Thyroid gland (tissue), 4 donors: ENCODE measurements at regions not wholly inside any gene's neighbourhood (a gene's known extent, or its start where the extent isn't known, plus 50 kb on each side); places are given as distances from the start of the nearest gene placed in this dataset.
"Not testable (repeated sequence)": the region's sequence is repeated elsewhere in the genome, so short reads cannot be mapped to it uniquely, and the experiment has no call there.

Source experiments
- DNase-seq, 2 donors: peaks; one replicate each; pipeline ENCODE4 v3.0.0-alpha.2; 2019
- H3K27ac ChIP-seq, 3 donors: fragments of 200-600 bp; sonication (generic); 1 replicate in 2 of 3; 2 replicates in 1 of 3; pipeline ENCODE4 v1.5.1; 2016 to 2019; ENCODE audit warnings: mild to moderate bottlenecking in 1 of 3, moderate library complexity in 1 of 3
- H3K27me3 ChIP-seq: fragments of 200-600 bp; sonication (generic); one replicate; pipeline ENCODE4 v1.5.1; 2019
- H3K36me3 ChIP-seq, 2 donors: fragments of 200-600 bp; sonication (generic); one replicate each; pipeline ENCODE4 v1.5.1; 2016 to 2019
- H3K4me1 ChIP-seq, 2 donors: fragments of 200-600 bp; sonication (generic); one replicate each; pipeline ENCODE4 v1.5.1; 2017 to 2019
- H3K4me3 ChIP-seq, 3 donors: fragments of 200-600 bp; sonication (generic); replicated peaks in 1 of 3; 1 replicate in 2 of 3; 2 replicates in 1 of 3; pipeline ENCODE4 v1.5.1; 2016; ENCODE audit warnings: mild to moderate bottlenecking in 1 of 3
- H3K9me3 ChIP-seq: fragments of 200-600 bp; sonication (generic); one replicate; pipeline ENCODE4 v1.5.1; 2017
- POLR2A ChIP-seq, 2 donors: fragments of 450-650 bp; IDR thresholded peaks; one replicate each; pipeline ENCODE4 v1.6.1; 2017; ENCODE audit warnings: antibody characterized with exemption in 2 of 2, mild to moderate bottlenecking in 2 of 2, moderate library complexity in 1 of 2
- WGBS, 2 donors: methylation state at CpG; one replicate each; pipeline ENCODE4 v1.1.5; 2017; 5-methylcytosine and 5-hydroxymethylcytosine counted together
- intact Hi-C: fragments of 100-400 bp; cut with DNase I; formaldehyde crosslinking; loops from one replicate; pipeline ENCODE4 v1.15.1; 2023
- TF ChIP-seq, protein P1 (sequence below), 6 experiments: fragments of 200-600 bp in 3 of 6; fragments of 450-650 bp in 3 of 6; sonication (generic) in 3 of 6; IDR thresholded peaks; one replicate each; pipeline ENCODE4 v1.5.1; 2016 to 2019; ENCODE audit warnings: antibody characterized with exemption in 6 of 6, mild to moderate bottlenecking in 2 of 6, inconsistent platforms in 1 of 6, moderate library complexity in 1 of 6

DNA sequence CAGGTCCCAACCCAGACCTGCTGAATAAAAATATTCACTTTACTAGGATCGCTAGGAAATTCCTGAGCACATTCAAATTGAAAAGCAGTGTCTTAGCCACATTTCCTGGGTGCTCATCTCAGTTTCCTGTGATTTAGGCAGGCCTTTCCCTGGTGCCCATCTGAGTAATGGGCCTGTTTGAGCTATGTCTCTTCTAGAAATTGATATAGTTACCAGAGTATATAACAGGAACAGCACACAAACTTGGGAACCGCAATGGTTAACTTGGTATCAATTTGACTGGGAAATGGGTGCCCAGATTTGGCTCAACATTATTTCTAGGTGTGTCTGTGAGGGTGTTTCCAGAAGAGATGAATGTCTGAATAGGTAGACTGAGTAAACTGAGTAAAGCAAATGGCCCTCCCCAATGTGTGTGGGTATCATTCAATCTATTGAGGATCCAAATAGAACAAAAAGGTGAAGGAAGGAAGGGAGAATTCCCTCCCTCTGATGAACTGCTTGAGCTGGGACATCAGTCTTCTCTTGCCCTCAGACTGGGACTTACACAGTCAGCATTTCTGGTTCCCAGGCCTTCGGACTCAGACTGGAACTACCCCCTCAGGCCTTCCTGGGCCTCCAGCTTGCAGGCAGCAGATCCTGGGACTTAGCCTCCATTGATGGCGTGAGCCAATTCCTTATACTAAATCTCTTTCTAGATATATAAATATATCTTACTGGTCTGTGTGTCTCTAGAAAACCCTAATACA lies 99.1 kb downstream of the CCDC71L start:
- no peaks in the 10 kb centered on the region for H3K4me1 ChIP-seq
- H3K4me3 ChIP-seq: no peak overlapping the region
- no peaks in the 10 kb centered on the region for H3K9me3 ChIP-seq
- no peak for TF ChIP-seq POLR2A (IDR thresholded peaks at IDR 0.05)
- TF ChIP-seq, protein P1, sequence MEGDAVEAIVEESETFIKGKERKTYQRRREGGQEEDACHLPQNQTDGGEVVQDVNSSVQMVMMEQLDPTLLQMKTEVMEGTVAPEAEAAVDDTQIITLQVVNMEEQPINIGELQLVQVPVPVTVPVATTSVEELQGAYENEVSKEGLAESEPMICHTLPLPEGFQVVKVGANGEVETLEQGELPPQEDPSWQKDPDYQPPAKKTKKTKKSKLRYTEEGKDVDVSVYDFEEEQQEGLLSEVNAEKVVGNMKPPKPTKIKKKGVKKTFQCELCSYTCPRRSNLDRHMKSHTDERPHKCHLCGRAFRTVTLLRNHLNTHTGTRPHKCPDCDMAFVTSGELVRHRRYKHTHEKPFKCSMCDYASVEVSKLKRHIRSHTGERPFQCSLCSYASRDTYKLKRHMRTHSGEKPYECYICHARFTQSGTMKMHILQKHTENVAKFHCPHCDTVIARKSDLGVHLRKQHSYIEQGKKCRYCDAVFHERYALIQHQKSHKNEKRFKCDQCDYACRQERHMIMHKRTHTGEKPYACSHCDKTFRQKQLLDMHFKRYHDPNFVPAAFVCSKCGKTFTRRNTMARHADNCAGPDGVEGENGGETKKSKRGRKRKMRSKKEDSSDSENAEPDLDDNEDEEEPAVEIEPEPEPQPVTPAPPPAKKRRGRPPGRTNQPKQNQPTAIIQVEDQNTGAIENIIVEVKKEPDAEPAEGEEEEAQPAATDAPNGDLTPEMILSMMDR (IDR thresholded peaks at IDR 0.05): no peak
- 93% methylated on average over 4 of the region's 4 CpGs for WGBS, 2 donors
- no peaks in the 10 kb centered on the region for H3K27me3 ChIP-seq
- no peaks in the 10 kb centered on the region for H3K36me3 ChIP-seq
- intact Hi-C loops: no loop called here
- H3K27ac ChIP-seq: no peak overlapping the region
- DNase-seq: no peak

DNA sequence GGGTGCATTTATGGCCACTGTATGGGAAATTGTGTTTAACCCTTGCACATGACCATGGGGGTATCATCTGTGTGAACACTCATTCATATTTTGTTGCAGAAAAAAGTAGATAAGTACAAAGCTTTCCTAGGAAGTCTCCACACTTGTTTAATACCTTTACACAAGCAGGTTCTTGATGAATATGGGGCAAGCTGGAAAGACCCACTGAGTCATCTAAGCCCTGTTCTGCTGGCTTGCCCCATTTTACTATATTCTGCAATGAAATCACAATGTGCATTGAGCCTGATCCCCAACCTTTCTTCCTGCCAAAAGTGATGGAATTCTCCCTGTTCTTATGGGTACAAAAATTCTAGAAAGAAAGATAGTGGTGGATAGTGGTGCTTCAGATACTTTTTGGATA lies 99.8 kb downstream of the CCDC71L start:
- H3K9me3 ChIP-seq: no peaks in the 10 kb centered on the region
- H3K36me3 ChIP-seq: no peaks in the 10 kb centered on the region
- TF ChIP-seq, protein P1 (IDR thresholded peaks at IDR 0.05): no peak
- no peak for TF ChIP-seq POLR2A (IDR thresholded peaks at IDR 0.05)
- DNase-seq: no peak
- intact Hi-C loops: no loop called here
- no peaks in the 10 kb centered on the region for H3K27me3 ChIP-seq
- H3K4me3 ChIP-seq: no peak overlapping the region
- no peak overlapping the region for H3K27ac ChIP-seq
- no peaks in the 10 kb centered on the region for H3K4me1 ChIP-seq

DNA sequence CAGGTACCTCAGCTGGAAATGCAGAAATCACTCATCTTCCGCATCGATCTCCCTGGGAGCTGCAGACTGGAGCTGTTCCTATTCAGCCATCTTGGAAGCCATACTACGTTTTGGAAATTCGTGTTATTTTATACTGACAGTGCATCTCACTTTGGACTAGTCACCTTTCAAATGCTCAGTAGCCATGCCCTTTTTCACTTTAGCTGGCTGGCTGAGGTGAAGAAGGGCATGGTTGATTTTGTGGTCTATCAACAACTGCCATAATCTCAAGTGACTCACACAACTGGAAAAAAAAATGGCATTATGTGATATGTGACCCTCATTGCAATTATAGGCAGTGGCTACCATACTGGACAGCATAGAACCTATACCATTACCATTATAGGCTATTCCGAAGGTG lies 100.5 kb downstream of the CCDC71L start:
- no peak for DNase-seq
- 90 to 93% methylated on average over 5 of the region's 5 CpGs for WGBS, 2 donors
- no peaks in the 10 kb centered on the region for H3K27me3 ChIP-seq
- intact Hi-C loops: no loop called here
- TF ChIP-seq, protein P1 (IDR thresholded peaks at IDR 0.05): no peak
- TF ChIP-seq POLR2A (IDR thresholded peaks at IDR 0.05): no peak
- H3K4me3 ChIP-seq: no peak overlapping the region
- no peaks in the 10 kb centered on the region for H3K36me3 ChIP-seq
- no peaks in the 10 kb centered on the region for H3K4me1 ChIP-seq
- H3K9me3 ChIP-seq: no peaks in the 10 kb centered on the region
- no peak overlapping the region for H3K27ac ChIP-seq

DNA sequence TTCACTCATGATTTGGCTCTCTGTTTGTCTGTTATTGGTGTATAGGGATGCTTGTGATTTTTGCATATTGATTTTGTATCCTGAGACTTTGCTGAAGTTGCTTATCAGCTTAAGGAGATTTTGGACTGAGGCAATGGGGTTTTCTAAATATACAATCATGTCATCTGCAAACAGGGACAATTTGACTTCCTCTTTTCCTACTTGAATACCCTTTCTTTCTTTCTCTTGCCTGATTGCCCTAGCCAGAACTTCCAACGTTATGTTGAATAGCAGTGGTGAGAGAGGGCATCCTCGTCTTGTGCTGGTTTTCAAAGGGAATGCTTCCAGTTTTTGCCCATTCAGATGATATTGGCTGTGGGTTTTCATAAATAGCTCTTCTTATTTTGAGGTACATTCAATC lies 104.7 kb downstream of the CCDC71L start:
- H3K9me3 ChIP-seq, DNase-seq, H3K4me1 ChIP-seq, H3K27me3 ChIP-seq, H3K36me3 ChIP-seq, H3K27ac ChIP-seq, intact Hi-C loops, H3K4me3 ChIP-seq: not testable (repeated sequence)
- 61 to 78% methylated on average over 2 of the region's 2 CpGs for WGBS, 2 donors

DNA sequence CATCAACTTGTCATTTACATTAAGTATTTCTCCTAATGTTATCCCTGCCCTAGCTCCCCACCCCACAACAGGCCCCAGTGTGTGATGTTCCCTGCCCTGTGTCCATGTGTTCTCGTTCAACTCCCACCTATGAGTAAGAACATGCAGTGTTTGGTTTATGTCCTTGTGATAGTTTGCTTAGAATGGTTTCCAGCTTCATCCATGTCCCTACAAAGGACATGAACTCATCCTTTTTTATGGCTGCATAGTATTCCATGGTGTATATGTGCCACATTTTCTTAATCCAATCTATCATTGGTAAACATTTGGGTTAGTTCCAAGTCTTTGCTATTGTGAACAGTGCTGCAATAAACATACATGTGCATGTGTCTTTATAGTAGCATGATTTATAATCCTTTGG lies 106.3 kb downstream of the CCDC71L start:
- intact Hi-C loops, H3K27me3 ChIP-seq, H3K36me3 ChIP-seq, H3K4me1 ChIP-seq, H3K27ac ChIP-seq, H3K9me3 ChIP-seq, H3K4me3 ChIP-seq, DNase-seq: not testable (repeated sequence)
- 96 to 100% methylated on average over 1 of the region's 1 CpG for WGBS, 2 donors

DNA sequence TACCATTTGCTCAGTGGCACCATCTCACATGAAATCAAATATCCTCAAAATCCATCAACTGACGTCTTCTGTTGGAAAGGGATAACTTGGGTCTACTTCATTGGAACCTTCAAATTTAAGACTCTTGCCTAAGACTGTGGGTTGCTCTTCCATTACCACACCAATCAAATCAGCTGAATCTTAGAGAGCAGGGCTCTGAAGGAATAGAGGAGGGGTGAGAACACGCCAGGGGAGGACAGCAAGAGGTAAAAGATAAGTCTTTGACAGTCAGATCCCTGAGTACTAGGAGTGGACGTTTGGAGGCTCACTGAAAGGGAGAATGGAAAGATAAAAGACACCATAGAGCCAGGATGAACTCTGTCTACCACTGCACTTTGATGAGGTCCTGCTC lies 107.5 kb downstream of the CCDC71L start:
- no peak for DNase-seq
- TF ChIP-seq, protein P1 (IDR thresholded peaks at IDR 0.05): no peak
- no peak for TF ChIP-seq POLR2A (IDR thresholded peaks at IDR 0.05)
- H3K9me3 ChIP-seq: no peaks in the 10 kb centered on the region
- intact Hi-C loops: no loop called here
- WGBS, 2 donors: 76 to 89% methylated on average over 3 of the region's 3 CpGs
- no peaks in the 10 kb centered on the region for H3K4me1 ChIP-seq
- H3K4me3 ChIP-seq: no peak overlapping the region
- H3K36me3 ChIP-seq: no peaks in the 10 kb centered on the region
- H3K27me3 ChIP-seq: no peaks in the 10 kb centered on the region
- H3K27ac ChIP-seq: no peak overlapping the region
